ENCODE measurements at regions not wholly inside any gene's neighbourhood (a gene's known extent, or its start where the extent isn't known, plus 50 kb on each side); places are given as distances from the start of the nearest gene placed in this dataset.

DNA sequence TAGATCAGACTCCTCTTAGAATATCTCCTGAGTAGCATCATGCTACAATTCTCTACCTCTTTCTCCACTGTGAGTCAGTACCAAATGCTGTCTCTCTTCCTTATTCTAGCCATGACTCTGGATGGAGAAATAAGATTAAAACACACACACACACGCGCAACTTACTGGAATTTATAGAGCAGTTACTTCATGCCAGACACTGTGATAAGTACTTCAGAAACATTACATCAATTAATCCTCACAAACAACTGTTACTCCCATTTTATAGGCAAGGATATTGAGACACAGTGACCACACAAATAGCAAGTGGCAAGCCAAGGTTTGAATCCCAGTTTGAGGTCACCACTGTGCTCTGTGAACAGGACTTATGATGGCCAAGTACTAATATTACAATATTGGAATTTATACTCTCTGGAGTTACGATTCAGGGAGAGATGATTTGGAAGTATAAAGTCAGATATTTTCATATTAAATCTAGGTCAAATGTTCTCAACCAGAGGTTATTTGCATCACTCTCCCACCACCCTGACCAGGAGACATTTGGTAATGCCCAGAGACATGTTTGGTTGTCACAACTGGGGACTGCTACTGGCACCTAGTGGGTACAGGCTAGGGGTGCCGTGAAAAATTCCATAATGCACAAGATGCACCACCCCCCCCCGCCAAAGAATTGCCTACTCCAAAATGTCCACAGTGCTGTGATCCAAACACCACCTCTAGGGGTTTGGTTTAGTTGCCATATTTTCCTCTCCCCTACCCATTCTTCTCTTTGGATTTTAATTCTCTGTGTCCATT, 221.6 kb downstream of the LTN1 start:
- peak overlapping the region; percentile 21 for H3K27ac ChIP-seq (ENCODE audit: low read depth, low read length)
- peak overlapping the region; percentile 61 for H3K4me2 ChIP-seq (ENCODE audit: low read length)
- Mint-ChIP-seq H3K36me3 (ENCODE audit: low read depth, unreplicated experiment) (peaks cover 4% of the 10 kb centered on the region), H3K27me3 (ENCODE audit: low read depth, unreplicated experiment) (no peaks in the 10 kb centered on the region), H3K27ac (ENCODE audit: unreplicated experiment) (peak overlapping the region; percentile 92), H3K4me1 (ENCODE audit: low read depth, unreplicated experiment) (peaks cover 33% of the 10 kb centered on the region), H3K4me3 (ENCODE audit: unreplicated experiment) (no peak overlapping the region), H3K9me3 (ENCODE audit: unreplicated experiment) (no peaks in the 10 kb centered on the region)
- FAIRE-seq (no peak), DNase-seq (ENCODE audit: low read depth) (no peak)
- no peaks in the 10 kb centered on the region for H4K20me1 ChIP-seq (ENCODE audit: insufficient read depth, low read length)
- H3K79me2 ChIP-seq (ENCODE audit: insufficient read depth, low read length), result no peaks in the 10 kb centered on the region
- TF ChIP-seq EZH2 (IDR thresholded peaks at IDR 0.05; ENCODE audit: insufficient read depth, low read length), result no peak
- TF ChIP-seq, protein P1, sequence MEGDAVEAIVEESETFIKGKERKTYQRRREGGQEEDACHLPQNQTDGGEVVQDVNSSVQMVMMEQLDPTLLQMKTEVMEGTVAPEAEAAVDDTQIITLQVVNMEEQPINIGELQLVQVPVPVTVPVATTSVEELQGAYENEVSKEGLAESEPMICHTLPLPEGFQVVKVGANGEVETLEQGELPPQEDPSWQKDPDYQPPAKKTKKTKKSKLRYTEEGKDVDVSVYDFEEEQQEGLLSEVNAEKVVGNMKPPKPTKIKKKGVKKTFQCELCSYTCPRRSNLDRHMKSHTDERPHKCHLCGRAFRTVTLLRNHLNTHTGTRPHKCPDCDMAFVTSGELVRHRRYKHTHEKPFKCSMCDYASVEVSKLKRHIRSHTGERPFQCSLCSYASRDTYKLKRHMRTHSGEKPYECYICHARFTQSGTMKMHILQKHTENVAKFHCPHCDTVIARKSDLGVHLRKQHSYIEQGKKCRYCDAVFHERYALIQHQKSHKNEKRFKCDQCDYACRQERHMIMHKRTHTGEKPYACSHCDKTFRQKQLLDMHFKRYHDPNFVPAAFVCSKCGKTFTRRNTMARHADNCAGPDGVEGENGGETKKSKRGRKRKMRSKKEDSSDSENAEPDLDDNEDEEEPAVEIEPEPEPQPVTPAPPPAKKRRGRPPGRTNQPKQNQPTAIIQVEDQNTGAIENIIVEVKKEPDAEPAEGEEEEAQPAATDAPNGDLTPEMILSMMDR (IDR thresholded peaks at IDR 0.05; ENCODE audit: insufficient read depth, low read depth, low read length), result no peak
- H2AFZ ChIP-seq (ENCODE audit: low read depth, low read length), result no peak overlapping the region
- H3K9me3 ChIP-seq (ENCODE audit: insufficient read depth, low read depth, low read length), result no peaks in the 10 kb centered on the region
- peaks cover 10% of the 10 kb centered on the region for H3K4me1 ChIP-seq (ENCODE audit: insufficient read depth, low read length)
- no peak overlapping the region for H3K4me3 ChIP-seq (ENCODE audit: insufficient read depth, low read depth, low read length)
- no peaks in the 10 kb centered on the region for H3K27me3 ChIP-seq (ENCODE audit: insufficient read depth, low read length)
- H3K9ac ChIP-seq (ENCODE audit: low read length), result no peak overlapping the region
- no peaks in the 10 kb centered on the region for H3K36me3 ChIP-seq (ENCODE audit: insufficient read depth, low read length)

DNA sequence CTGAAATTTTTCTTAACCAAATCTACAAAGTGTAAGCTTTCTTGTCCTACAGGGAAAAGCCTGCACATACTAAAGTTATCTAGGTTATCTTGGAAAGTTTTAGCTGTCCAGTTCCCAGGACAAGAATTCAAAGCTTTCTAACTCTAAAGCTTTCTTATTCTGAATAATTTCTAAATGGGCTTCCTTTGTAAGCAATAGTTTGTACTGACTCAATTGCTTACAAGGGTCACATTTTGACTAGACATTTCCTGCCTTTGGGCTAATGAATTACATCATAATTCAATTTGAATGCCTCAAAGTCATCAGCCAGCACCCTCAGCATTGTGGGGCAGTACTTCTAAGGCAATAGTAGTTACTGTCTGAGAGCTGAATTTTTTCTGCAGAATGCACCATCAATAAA, 223.0 kb downstream of the LTN1 start:
- Histone ChIP-seq H4K20me1 (ENCODE audit: insufficient read depth, low read length) (no peaks in the 10 kb centered on the region), H3K9me3 (ENCODE audit: insufficient read depth, low read depth, low read length) (no peaks in the 10 kb centered on the region), H3K9ac (ENCODE audit: low read length) (no peak overlapping the region), H3K27me3 (ENCODE audit: insufficient read depth, low read length) (no peaks in the 10 kb centered on the region), H3K27ac (ENCODE audit: low read depth, low read length) (no peak overlapping the region), H3K4me2 (ENCODE audit: low read length) (no peak overlapping the region), H3K4me3 (ENCODE audit: insufficient read depth, low read depth, low read length) (no peak overlapping the region), H3K79me2 (ENCODE audit: insufficient read depth, low read length) (no peaks in the 10 kb centered on the region), H3K4me1 (ENCODE audit: insufficient read depth, low read length) (peaks cover 10% of the 10 kb centered on the region), H3K36me3 (ENCODE audit: insufficient read depth, low read length) (no peaks in the 10 kb centered on the region), H2AFZ (ENCODE audit: low read depth, low read length) (no peak overlapping the region)
- Mint-ChIP-seq H3K27me3 (ENCODE audit: low read depth, unreplicated experiment) (no peaks in the 10 kb centered on the region), H3K4me1 (ENCODE audit: low read depth, unreplicated experiment) (peaks cover 25% of the 10 kb centered on the region), H3K27ac (ENCODE audit: unreplicated experiment) (no peak overlapping the region), H3K4me3 (ENCODE audit: unreplicated experiment) (no peak overlapping the region), H3K36me3 (ENCODE audit: low read depth, unreplicated experiment) (peaks cover 4% of the 10 kb centered on the region), H3K9me3 (ENCODE audit: unreplicated experiment) (no peaks in the 10 kb centered on the region)
- DNase-seq (ENCODE audit: low read depth) (no peak), FAIRE-seq (no peak)
- TF ChIP-seq, protein P1 (IDR thresholded peaks at IDR 0.05; ENCODE audit: insufficient read depth, low read depth, low read length), result no peak
- TF ChIP-seq EZH2 (IDR thresholded peaks at IDR 0.05; ENCODE audit: insufficient read depth, low read length), result no peak

DNA sequence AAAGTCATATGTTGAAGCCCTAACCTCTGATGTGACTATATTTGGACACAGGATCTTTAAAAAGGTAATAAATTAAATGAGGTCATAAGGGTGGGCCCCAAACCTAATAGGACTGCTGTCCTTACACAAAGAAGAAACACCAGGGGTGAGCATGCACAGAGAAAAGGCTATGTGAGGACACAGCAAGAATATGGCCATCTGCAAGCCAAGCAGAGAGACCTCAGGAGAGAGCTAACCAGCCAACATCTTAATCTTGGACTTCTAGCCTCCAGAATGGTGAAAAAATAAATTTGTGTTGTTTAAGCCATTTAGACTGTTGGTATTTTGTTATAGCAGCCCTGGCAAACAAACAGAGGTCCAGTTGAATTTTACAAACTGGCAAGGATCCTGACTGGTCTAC, 223.9 kb downstream of the LTN1 start:
- TF ChIP-seq, protein P1 (IDR thresholded peaks at IDR 0.05; ENCODE audit: insufficient read depth, low read depth, low read length), result no peak
- TF ChIP-seq EZH2 (IDR thresholded peaks at IDR 0.05; ENCODE audit: insufficient read depth, low read length), result no peak
- Mint-ChIP-seq H3K27me3 (ENCODE audit: low read depth, unreplicated experiment) (no peaks in the 10 kb centered on the region), H3K4me1 (ENCODE audit: low read depth, unreplicated experiment) (peaks cover 25% of the 10 kb centered on the region), H3K36me3 (ENCODE audit: low read depth, unreplicated experiment) (peaks cover 4% of the 10 kb centered on the region), H3K4me3 (ENCODE audit: unreplicated experiment) (no peak overlapping the region), H3K27ac (ENCODE audit: unreplicated experiment) (no peak overlapping the region), H3K9me3 (ENCODE audit: unreplicated experiment) (no peaks in the 10 kb centered on the region)
- no peak for DNase-seq (ENCODE audit: low read depth)
- H2AFZ ChIP-seq (ENCODE audit: low read depth, low read length), result no peak overlapping the region
- H3K4me3 ChIP-seq (ENCODE audit: insufficient read depth, low read depth, low read length), result no peak overlapping the region
- FAIRE-seq, result no peak
- H3K27ac ChIP-seq (ENCODE audit: low read depth, low read length), result no peak overlapping the region
- no peaks in the 10 kb centered on the region for H3K9me3 ChIP-seq (ENCODE audit: insufficient read depth, low read depth, low read length)
- H3K27me3 ChIP-seq (ENCODE audit: insufficient read depth, low read length), result no peaks in the 10 kb centered on the region
- H3K9ac ChIP-seq (ENCODE audit: low read length), result no peak overlapping the region
- no peak overlapping the region for H3K4me2 ChIP-seq (ENCODE audit: low read length)
- H3K79me2 ChIP-seq (ENCODE audit: insufficient read depth, low read length), result no peaks in the 10 kb centered on the region
- H3K4me1 ChIP-seq (ENCODE audit: insufficient read depth, low read length), result peaks cover 10% of the 10 kb centered on the region
- H3K36me3 ChIP-seq (ENCODE audit: insufficient read depth, low read length), result no peaks in the 10 kb centered on the region
- no peaks in the 10 kb centered on the region for H4K20me1 ChIP-seq (ENCODE audit: insufficient read depth, low read length)
